ENCODE measurements at regions not wholly inside any gene's neighbourhood (a gene's known extent, or its start where the extent isn't known, plus 50 kb on each side); places are given as distances from the start of the nearest gene placed in this dataset.
A peak's percentile ranks its signal among the peaks of the same experiment; 100 is the strongest.

- Mint-ChIP-seq H3K27ac (no peak overlapping the region), H3K9me3 (peaks cover 8 to 33% (median 17%) of the 10 kb centered on the region in 9 donors), H3K4me1 (no peaks in the 10 kb centered on the region), H3K4me3 (no peak overlapping the region), H3K36me3 (peaks cover 0 to 8% (median 0%) of the 10 kb centered on the region in 3 donors), H3K27me3 (no peaks in the 10 kb centered on the region)
- ATAC-seq (no peak), DNase-seq (no peak)
- POLR2A ChIA-PET, result no interaction called here
Observed at GRCh38 chr13:90385781-90386489, 961.6 kb upstream of the MIR17HG start.

- ATAC-seq, result no peak
- Mint-ChIP-seq H3K4me1 (no peaks in the 10 kb centered on the region), H3K4me3 (no peak overlapping the region), H3K27me3 (no peaks in the 10 kb centered on the region), H3K27ac (no peak overlapping the region), H3K9me3 (peaks cover 8 to 33% (median 14%) of the 10 kb centered on the region in 9 donors), H3K36me3 (peaks cover 0 to 11% (median 0%) of the 10 kb centered on the region in 3 donors)
- DNase-seq, result no peak
- POLR2A ChIA-PET, result no interaction called here
Observed at GRCh38 chr13:90388887-90389452, 958.5 kb upstream of the MIR17HG start.

DNA sequence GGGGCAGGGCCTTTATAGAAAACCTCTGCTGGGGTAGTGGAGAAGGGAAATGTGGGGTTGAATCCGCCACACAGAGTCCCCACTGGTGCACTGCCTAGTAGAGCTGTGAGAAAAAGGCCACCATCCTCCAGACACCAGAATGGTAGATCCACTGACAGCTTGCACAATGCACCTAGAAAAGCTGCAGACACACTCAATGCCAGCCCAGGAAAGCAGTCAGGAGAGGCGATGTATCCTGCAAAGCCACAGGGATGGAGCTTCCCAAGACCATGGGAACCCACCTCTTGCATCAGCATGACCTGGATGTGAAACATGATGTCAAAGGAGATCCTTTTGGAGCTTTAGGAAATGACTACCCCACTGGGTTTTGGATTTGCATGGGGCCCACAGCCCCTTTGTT lies 958.0 kb upstream of the MIR17HG start:
- H3K9me3 Mint-ChIP-seq, result peaks cover 8 to 33% (median 14%) of the 10 kb centered on the region in 9 donors
- peaks cover 0 to 11% (median 0%) of the 10 kb centered on the region in 3 donors for H3K36me3 Mint-ChIP-seq
- H3K4me1 Mint-ChIP-seq, result no peaks in the 10 kb centered on the region
- no peak overlapping the region for H3K4me3 Mint-ChIP-seq
- DNase-seq, result no peak
- ATAC-seq, result no peak
- no peaks in the 10 kb centered on the region for H3K27me3 Mint-ChIP-seq
- POLR2A ChIA-PET, result no interaction called here
- H3K27ac Mint-ChIP-seq, result no peak overlapping the region

DNA sequence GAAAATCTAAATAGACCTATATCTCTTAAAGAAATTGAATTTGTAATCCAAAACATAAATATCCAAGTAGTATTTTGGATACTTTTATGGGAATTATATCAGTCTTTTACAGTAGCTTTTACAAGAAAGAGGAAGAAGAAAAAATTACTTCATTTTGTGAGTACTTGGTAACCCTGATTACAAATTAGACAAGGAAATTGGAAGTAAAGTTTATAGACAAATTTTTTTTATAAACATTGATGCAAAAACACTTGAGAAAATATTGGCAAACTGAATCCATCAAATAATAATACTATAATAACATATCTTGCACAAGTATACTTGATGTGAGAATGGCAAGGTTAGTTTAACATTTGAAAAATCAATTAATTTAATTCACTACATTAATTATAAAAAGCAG lies 954.1 kb upstream of the MIR17HG start:
- H3K4me1 Mint-ChIP-seq, result no peaks in the 10 kb centered on the region
- POLR2A ChIA-PET, result no interaction called here
- ATAC-seq (no peak), DNase-seq (no peak)
- no peaks in the 10 kb centered on the region for H3K27me3 Mint-ChIP-seq
- H3K36me3 Mint-ChIP-seq, result peaks cover 0 to 10% (median 0%) of the 10 kb centered on the region in 3 donors
- peaks cover 8 to 25% (median 16%) of the 10 kb centered on the region in 9 donors for H3K9me3 Mint-ChIP-seq
- no peak overlapping the region for H3K4me3 Mint-ChIP-seq
- H3K27ac Mint-ChIP-seq, result no peak overlapping the region

DNA sequence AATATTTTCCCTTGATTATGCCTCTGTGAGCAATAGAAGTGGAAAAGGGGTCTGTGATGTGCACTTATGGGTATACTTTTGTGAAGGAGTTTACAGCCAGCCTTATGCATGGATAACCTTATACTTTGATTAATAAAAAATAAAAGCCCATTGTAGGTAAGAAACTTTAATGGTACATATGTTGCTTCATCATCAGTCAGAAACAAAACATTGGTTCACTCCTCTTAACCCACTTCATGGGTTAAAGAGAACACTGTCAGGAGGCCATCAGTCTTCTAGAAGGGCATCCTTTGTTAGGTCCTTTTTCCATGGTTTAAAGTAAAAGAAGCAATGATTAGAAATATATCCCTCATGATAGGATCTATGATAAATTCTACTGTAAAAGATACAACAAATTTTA lies 952.1 kb upstream of the MIR17HG start:
- DNase-seq (no peak), ATAC-seq (no peak)
- Mint-ChIP-seq H3K9me3 (peaks cover 2 to 27% (median 12%) of the 10 kb centered on the region in 9 donors), H3K36me3 (peaks cover 0 to 8% (median 0%) of the 10 kb centered on the region in 3 donors), H3K4me1 (no peaks in the 10 kb centered on the region), H3K4me3 (no peak overlapping the region), H3K27me3 (no peaks in the 10 kb centered on the region), H3K27ac (no peak overlapping the region)
- POLR2A ChIA-PET, result no interaction called here

GRCh38 chr13:90395846-90396245 lies 951.6 kb upstream of the MIR17HG start:
- no peaks in the 10 kb centered on the region for H3K27me3 Mint-ChIP-seq
- no peak for ATAC-seq

GRCh38 chr13:90396266-90396665 lies 951.2 kb upstream of the MIR17HG start:
- H3K4me3 Mint-ChIP-seq, result no peak overlapping the region
- no peak for ATAC-seq
- H3K4me1 Mint-ChIP-seq, result no peaks in the 10 kb centered on the region
- peaks cover 0 to 5% (median 0%) of the 10 kb centered on the region in 3 donors for H3K36me3 Mint-ChIP-seq
- no peak overlapping the region for H3K27ac Mint-ChIP-seq
- DNase-seq, result no peak
- H3K27me3 Mint-ChIP-seq, result no peaks in the 10 kb centered on the region
- POLR2A ChIA-PET, result no interaction called here
- peaks cover 2 to 30% (median 14%) of the 10 kb centered on the region in 9 donors for H3K9me3 Mint-ChIP-seq

More at GRCh38 chr13:90395846-90396245, 951.6 kb upstream of the MIR17HG start:
- H3K4me1 Mint-ChIP-seq, result no peaks in the 10 kb centered on the region
- peaks cover 0 to 9% (median 0%) of the 10 kb centered on the region in 3 donors for H3K36me3 Mint-ChIP-seq
- no peak overlapping the region for H3K4me3 Mint-ChIP-seq
- no peak overlapping the region for H3K27ac Mint-ChIP-seq
- H3K9me3 Mint-ChIP-seq, result peaks cover 2 to 30% (median 12%) of the 10 kb centered on the region in 9 donors
- no peak for DNase-seq
- POLR2A ChIA-PET, result no interaction called here

- Mint-ChIP-seq H3K27me3 (no peaks in the 10 kb centered on the region), H3K27ac (no peak overlapping the region), H3K36me3 (peaks cover 0 to 5% (median 0%) of the 10 kb centered on the region in 3 donors), H3K4me3 (no peak overlapping the region), H3K9me3 (peaks cover 2 to 37% (median 14%) of the 10 kb centered on the region in 9 donors), H3K4me1 (no peaks in the 10 kb centered on the region)
- no peak for ATAC-seq
- DNase-seq, result no peak
- POLR2A ChIA-PET, result no interaction called here
Observed at GRCh38 chr13:90397503-90397902, 950.0 kb upstream of the MIR17HG start.

GRCh38 chr13:90400372-90400771 lies 947.1 kb upstream of the MIR17HG start:
- POLR2A ChIA-PET, result no interaction called here
- no peak for DNase-seq
- no peak for ATAC-seq
- Mint-ChIP-seq H3K27ac (no peak overlapping the region), H3K4me1 (no peaks in the 10 kb centered on the region), H3K27me3 (no peaks in the 10 kb centered on the region), H3K36me3 (peaks cover 0 to 5% (median 0%) of the 10 kb centered on the region in 3 donors), H3K9me3 (peaks cover 2 to 46% (median 16%) of the 10 kb centered on the region in 9 donors), H3K4me3 (no peak overlapping the region)

DNA sequence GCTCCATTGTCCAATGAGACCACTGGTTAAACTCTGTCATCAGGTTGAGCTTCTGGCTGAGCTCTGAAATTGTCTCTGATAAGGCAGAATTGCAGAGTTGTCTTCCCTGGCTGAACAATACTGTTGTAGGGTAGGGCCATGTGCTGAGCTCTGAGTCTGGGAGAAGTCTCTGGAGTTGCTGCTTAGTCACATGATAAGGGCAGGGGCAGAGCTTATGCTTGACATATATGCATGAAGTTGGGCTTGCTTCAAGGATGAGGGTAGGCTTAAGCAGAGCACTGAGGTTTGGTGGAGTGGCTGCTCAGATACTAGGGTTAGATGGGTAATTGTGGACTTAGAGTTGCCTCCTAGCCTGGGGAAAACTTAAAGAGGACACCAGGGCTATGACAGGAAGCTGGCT lies 946.3 kb upstream of the MIR17HG start:
- POLR2A ChIA-PET, result no interaction called here
- Mint-ChIP-seq H3K4me3 (no peak overlapping the region), H3K27ac (no peak overlapping the region), H3K9me3 (peaks cover 2 to 46% (median 16%) of the 10 kb centered on the region in 9 donors), H3K27me3 (no peaks in the 10 kb centered on the region), H3K4me1 (no peaks in the 10 kb centered on the region), H3K36me3 (peaks cover 0 to 5% (median 0%) of the 10 kb centered on the region in 3 donors)
- ATAC-seq, result no peak
- no peak for DNase-seq

DNA sequence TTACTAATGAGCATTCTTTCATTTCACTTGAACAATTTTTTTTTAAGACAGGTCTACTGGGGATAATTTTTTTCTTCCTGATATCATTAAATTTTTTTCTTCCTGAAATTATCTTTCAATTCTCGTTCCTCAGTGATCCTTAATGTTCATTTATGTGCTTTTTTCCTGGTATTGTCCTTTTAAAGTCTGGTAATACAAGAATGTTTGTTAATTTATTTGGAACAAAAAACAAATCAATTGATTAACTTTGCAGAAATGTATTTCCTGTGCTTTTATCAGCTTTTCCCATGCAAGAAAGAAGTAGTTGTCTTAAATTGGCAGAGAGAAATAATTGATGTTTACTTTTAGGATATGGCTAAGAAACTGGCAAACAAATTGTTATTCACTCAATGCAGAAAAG lies 945.4 kb upstream of the MIR17HG start:
- no peak overlapping the region for H3K4me3 Mint-ChIP-seq
- no peak for DNase-seq
- peaks cover 0 to 5% (median 0%) of the 10 kb centered on the region in 3 donors for H3K36me3 Mint-ChIP-seq
- ATAC-seq, result no peak
- H3K27me3 Mint-ChIP-seq, result no peaks in the 10 kb centered on the region
- H3K27ac Mint-ChIP-seq, result peak overlapping the region in 1 of 10 donors; percentile 45
- no peaks in the 10 kb centered on the region for H3K4me1 Mint-ChIP-seq
- H3K9me3 Mint-ChIP-seq, result peaks cover 0 to 51% (median 15%) of the 10 kb centered on the region in 9 donors
- POLR2A ChIA-PET, result no interaction called here

GRCh38 chr13:90402613-90403012 lies 944.9 kb upstream of the MIR17HG start:
- peaks cover 0 to 5% (median 0%) of the 10 kb centered on the region in 3 donors for H3K36me3 Mint-ChIP-seq
- no peak for DNase-seq
- ATAC-seq, result no peak
- POLR2A ChIA-PET, result no interaction called here
- no peak overlapping the region for H3K4me3 Mint-ChIP-seq
- H3K27me3 Mint-ChIP-seq, result no peaks in the 10 kb centered on the region
- no peaks in the 10 kb centered on the region for H3K4me1 Mint-ChIP-seq
- no peak overlapping the region for H3K27ac Mint-ChIP-seq
- peaks cover 0 to 49% (median 17%) of the 10 kb centered on the region in 9 donors for H3K9me3 Mint-ChIP-seq

GRCh38 chr13:90403330-90404082 lies 944.0 kb upstream of the MIR17HG start:
- no peak for DNase-seq
- no peak for ATAC-seq
- H3K27ac Mint-ChIP-seq, result no peak overlapping the region
- no peaks in the 10 kb centered on the region for H3K4me1 Mint-ChIP-seq
- no peak overlapping the region for H3K4me3 Mint-ChIP-seq
- H3K36me3 Mint-ChIP-seq, result peaks cover 0 to 5% (median 0%) of the 10 kb centered on the region in 3 donors
- H3K27me3 Mint-ChIP-seq, result no peaks in the 10 kb centered on the region
- POLR2A ChIA-PET, result no interaction called here
- peaks cover 2 to 45% (median 14%) of the 10 kb centered on the region in 9 donors for H3K9me3 Mint-ChIP-seq

Measured in naive thymus-derived CD8-positive, alpha-beta T cell (primary cell).